ENCODE measurements at regions not wholly inside any gene's neighbourhood (a gene's known extent, or its start where the extent isn't known, plus 50 kb on each side); places are given as distances from the start of the nearest gene placed in this dataset.

GRCh38 chr9:100698945-100699344 is 121.1 kb downstream of the CAVIN4 start:
- TF ChIP-seq CTCF (conservative IDR thresholded peaks at IDR 0.05; ENCODE audit: control insufficient read depth, insufficient read depth, low read depth, low read length): no peak
- no peak overlapping the region for H3K4me3 ChIP-seq (ENCODE audit: control insufficient read depth, low read depth, low read length)
- no peak for DNase-seq (ENCODE audit: low read depth)

GRCh38 chr9:100699668-100700067 is 121.8 kb downstream of the CAVIN4 start:
- H3K4me3 ChIP-seq (ENCODE audit: control insufficient read depth, low read depth, low read length): no peak overlapping the region
- TF ChIP-seq CTCF (conservative IDR thresholded peaks at IDR 0.05; ENCODE audit: control insufficient read depth, insufficient read depth, low read depth, low read length): no peak
- DNase-seq (ENCODE audit: low read depth): no peak

- H3K4me3 ChIP-seq (ENCODE audit: control insufficient read depth, low read depth, low read length): no peak overlapping the region
- TF ChIP-seq CTCF (conservative IDR thresholded peaks at IDR 0.05; ENCODE audit: control insufficient read depth, insufficient read depth, low read depth, low read length): peak; percentile 43
- peak; percentile 15 for DNase-seq (ENCODE audit: low read depth)
Measured at GRCh38 chr9:100700689-100701318, 122.9 kb downstream of the CAVIN4 start.

GRCh38 chr9:100714372-100715099 is 136.7 kb downstream of the CAVIN4 start:
- DNase-seq (ENCODE audit: low read depth): peak; percentile 49
- peak; percentile 87 for TF ChIP-seq CTCF (conservative IDR thresholded peaks at IDR 0.05; ENCODE audit: control insufficient read depth, insufficient read depth, low read depth, low read length)
- no peak overlapping the region for H3K4me3 ChIP-seq (ENCODE audit: control insufficient read depth, low read depth, low read length)

GRCh38 chr9:100715100-100715380 is 137.2 kb downstream of the CAVIN4 start:
- no peak overlapping the region for H3K4me3 ChIP-seq (ENCODE audit: control insufficient read depth, low read depth, low read length)
- DNase-seq (ENCODE audit: low read depth): no peak
- no peak for TF ChIP-seq CTCF (conservative IDR thresholded peaks at IDR 0.05; ENCODE audit: control insufficient read depth, insufficient read depth, low read depth, low read length)

- no peak overlapping the region for H3K4me3 ChIP-seq (ENCODE audit: control insufficient read depth, low read depth, low read length)
- TF ChIP-seq CTCF (conservative IDR thresholded peaks at IDR 0.05; ENCODE audit: control insufficient read depth, insufficient read depth, low read depth, low read length): no peak
- DNase-seq (ENCODE audit: low read depth): no peak
Measured at GRCh38 chr9:100718717-100719116, 140.8 kb downstream of the CAVIN4 start.
